Fibroblast of skin of right biceps (primary cell): ENCODE measurements at regions not wholly inside any gene's neighbourhood (a gene's known extent, or its start where the extent isn't known, plus 50 kb on each side); places are given as distances from the start of the nearest gene placed in this dataset.
"Not testable (repeated sequence)": the region's sequence is repeated elsewhere in the genome, so short reads cannot be mapped to it uniquely, and the experiment has no call there.

ENCODE experiments used
- DNase-seq: peaks from one replicate; pipeline ENCODE4 v3.0.0-alpha.2; 2013

DNA sequence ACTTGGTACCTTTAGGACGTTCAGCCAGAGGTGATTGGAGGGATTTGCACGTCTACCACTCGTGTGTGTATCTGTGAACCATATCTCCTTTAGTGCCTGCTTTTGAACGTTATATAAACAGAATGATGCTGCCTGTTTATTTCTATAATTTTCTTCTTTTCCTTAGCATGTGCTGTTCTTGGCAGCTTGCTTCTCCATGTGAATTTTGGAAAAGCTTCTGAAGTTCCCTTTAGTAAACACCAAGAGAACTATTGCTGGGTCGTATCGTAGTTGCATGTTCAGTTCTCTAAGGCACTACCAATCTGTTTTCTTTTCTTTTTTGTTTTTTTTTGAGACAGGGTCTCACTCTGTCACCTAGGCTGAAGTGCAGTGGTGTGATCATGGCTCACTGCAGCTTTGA, 73.8 kb upstream of the FANCC start:
- DNase-seq, result not testable (repeated sequence)

DNA sequence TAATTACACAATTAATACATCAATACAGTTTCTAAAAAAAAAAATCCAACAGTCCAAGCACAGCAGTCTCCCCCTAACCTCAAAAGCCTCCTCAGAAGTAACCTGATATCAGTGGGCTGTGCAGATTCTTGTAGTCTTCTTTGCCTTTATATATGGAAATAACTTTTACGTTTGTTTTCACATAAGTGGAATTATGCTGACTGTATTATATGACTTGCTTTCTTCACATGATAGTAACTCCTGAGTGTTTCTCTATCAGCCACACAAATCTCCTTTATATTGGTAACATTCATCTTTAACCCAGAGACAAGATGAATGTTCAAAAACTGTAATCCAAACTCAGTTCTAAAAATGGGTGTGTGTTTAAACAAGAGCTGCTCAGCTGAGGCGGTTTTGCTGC, 71.9 kb upstream of the FANCC start:
- DNase-seq, result no peak

DNA sequence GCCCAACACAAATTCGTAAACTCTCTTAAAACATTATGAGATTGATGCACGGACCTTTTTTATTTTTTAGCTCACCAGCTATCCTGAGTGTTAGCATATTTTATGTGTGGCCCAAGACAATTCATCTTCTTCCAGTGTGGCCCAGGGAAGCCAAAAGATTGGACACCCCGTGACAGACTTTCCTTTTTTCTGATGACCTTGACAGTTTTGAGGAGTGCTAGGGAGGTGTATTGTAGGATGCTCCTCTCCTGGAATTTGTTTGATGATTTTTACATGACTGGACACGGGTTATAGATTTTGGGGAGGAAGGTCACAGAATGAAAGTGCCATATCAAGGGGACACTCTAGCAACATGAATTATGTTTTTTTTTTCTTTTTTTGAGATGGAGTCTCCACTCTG, 69.3 kb upstream of the FANCC start:
- DNase-seq, result no peak

DNA sequence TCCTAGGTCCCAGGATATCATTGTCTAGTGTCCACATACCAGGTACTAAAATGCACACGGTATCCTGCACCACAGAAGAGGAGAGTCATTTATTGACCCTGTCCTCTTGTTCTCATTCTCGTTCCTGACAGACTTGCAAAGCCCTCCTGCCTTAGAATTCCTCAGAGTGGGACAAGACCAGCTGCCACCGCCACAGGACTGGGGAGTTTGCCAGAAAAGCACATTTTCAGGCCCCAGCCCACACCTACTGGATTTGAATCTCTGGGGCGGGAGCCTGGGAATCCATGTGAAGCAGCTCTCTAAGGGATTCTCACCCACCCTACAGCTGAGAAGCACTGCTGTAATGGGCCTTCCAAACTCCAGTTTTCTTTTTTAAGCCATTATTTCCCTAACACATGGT, 68.0 kb upstream of the FANCC start:
- DNase-seq, result no peak

DNA sequence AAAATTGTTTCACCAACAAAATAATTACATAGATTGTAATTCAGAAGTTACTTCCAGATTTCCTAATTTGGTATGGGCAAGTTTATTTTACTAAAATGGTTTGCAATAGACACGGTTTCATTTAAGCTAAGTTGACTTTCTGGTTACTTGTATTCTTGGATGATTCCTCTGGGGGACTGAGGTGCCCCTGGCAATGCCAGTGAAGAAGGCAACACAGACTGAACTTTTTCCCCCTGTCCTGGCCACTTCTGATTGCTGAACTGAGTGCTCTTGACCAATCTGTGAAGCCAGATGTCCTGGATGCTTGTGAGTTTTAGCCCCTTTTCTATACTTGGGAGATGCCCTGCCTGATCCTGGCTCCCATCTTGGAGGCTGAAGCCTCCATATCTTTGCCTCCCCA, 66.3 kb upstream of the FANCC start:
- DNase-seq, result no peak

DNA sequence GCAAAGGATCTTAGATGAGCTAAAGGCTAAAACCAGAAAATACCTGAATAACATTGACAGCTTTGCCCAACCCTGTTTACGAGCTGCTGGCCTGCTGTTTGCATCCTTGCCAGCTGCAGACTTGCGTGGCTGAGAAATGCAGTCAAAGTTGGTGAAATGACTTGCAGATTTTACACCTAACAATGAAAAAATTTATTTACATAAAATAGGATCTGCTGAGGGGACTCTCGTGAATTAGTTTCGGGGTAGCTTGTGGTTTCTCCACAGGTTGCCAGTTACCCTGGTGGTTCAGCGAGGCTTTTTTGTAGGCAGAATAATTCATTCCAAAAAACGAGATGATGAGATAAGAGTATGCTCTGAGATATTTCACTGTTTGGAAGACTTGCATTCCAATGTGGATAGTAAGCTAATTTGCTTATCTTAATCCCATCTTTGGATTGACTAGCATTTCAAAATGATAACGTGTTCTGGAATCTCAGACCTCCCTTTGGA, 65.7 kb upstream of the FANCC start:
- peak; percentile 94 for DNase-seq

DNA sequence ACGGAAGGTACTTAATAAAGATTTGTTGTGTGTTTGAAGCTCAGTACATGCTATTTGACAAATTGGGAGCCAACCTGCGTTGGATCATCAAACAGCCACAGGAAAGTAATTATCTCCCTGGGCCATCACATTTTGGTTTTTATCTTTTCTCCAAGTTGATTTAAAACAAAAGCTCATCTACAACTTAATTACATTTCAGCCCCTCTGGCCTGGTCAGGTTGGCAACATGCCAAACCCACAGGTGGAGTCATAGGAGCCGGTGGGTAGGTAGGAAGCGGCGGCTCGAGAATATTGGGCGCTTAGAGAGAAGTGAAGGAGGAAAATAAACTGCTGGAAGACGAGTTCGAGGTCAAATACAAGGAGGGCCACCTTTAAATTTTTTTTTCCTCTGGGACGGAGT, 64.9 kb upstream of the FANCC start:
- no peak for DNase-seq

DNA sequence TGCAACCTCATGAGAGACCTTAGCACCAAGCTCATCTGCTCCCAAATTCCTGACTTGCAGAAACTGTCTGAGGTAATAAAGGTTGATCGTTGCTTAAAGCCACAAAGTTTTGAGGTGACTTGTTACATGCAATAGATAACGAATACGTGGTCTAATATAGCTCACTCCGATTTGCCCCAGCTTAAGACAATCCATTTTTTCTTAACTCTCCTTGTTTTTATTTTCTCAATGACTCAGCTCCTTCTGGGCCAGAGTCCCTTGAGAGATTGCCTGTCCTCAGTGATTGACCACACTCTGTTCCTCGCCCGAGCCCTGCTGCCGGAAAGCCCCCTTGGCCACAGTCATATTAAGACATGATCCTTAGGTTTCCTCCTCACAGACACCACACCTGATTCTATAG, 63.7 kb upstream of the FANCC start:
- peak; percentile 65 for DNase-seq

DNA sequence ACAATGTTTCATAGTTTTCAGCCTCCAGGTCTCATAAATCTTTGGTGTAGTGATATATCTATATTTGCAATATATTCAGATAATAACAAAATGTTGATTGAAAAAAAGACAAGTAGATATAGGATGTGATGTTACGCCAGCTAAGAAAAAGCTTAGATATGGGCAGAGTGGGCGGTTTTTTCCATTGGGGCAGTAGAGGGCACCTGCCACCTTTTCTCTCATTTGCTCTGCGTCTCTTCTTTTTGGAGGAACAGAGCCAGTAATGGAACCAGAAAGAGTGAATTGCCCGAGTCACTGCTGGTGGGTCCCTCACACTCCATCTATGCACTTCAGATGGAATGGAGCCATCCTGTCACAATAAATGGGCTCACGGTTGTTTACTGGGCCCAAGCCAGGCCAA, 62.1 kb upstream of the FANCC start:
- no peak for DNase-seq

DNA sequence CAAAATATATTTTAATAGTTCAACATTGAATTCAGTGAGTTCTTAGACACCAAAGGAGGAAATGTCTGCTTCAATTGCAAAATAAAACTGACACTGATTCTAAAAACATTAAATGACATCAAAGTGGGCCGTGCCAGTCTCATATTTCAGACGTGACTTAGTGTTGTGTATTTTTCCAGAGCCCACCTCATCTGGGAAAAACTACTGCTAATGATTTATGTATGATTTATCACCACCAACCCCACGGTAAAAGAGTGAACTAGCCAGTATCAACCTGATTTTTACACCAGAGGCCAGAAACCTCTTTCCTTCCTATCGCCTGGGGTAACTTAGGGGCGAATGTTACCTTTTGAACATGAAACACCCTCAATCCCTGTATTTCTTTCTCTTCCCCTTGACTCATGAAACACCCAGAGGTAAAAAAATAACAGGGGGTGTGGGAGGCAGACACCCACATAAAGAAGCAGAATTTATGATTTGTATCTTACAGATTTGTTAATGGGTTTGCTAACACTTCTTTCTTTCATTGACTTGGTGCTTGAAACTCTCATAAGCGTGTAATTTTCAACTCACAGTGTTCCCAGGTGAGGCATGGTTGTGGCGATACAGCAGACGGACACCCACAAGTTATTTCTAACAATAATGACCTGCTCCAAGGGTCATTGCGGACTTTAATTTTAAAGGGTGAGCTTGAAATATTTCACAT, 56.4 kb upstream of the FANCC start:
- no peak for DNase-seq

DNA sequence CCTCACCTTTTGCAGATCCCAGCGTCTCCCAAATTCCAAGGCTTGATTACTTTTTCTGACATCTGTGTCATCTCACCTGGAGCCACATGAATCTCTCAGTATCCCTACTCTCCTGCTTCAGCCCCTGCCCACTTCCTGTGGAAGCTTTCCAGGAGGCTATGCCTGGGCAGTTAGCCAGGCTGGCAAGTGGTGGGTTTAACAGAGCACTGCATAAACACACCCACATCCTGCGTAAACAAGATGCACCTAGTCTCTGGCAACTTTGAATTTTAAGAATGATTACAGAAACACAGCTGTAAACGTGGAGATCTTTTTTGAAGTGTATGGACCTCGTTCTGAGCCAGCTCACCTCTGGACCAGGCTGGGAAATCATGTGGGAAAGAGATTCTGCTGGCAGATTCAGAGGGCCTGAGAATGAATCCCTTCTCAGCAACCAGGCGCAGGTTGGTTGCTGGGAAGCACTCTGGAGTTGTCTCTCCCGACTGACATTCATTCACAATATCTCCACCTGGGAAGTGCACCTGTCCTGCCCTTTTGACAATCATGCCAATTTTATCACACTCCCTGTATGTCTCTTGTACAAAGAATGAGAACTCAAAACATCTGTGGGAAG, 55.7 kb upstream of the FANCC start:
- DNase-seq, result no peak

DNA sequence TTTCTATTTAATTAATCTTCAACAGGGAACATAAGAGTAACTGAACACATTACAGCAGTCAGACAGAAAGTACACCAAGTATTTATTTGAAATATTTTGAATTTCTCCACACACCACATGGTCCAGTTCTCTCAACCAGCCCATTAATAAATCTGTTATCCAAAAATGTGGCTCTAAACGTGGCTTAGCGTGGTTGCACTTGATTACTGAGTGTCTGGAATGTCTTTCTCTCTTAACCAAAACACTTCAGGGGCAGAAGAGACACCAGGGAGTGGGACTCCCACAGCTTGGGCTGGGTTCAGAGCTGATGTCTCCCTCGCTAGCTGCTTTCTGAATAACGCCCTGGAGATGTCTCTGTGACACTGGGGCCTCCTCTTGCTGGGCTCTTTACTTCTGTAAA, 52.6 kb upstream of the FANCC start:
- DNase-seq, result peak; percentile 57

DNA sequence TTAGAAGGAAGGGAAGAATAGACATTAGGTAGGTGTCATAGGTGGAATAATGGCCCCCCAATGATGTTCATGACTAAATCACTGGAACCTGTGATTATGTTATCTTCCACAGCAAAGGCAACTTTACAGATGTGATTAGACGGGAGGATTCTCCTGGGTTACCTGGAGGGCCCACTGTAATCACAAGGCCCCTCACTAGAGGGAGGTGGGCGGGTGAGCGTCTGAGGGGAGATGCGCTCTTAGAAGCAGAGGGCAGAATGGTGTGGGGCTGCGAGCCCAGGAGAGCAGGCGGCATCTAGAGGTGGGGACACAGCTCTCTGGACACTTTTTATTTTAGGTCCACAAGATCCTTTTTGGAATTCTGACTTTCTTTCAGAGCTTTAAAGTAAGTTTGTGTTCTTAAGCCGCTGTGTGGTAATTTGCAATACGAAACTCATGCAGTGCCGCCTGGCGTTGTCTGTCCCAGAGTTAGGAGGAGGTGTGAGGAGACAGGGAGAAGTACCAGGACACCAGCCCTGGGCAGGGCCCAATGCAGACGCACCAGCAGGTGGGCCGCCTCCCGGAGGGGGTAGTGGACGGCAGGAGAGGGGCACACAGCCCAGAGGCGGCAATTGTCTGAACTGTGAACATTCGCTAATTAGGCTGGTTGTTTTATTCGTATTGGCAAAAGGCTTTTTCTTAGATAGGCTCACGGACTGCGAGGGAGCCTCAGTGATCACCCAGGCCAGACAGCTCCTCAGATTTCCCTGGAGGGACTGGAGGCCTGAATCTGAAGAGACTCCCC, 51.1 kb upstream of the FANCC start:
- DNase-seq, result no peak
